Ovary (tissue), 3 donors: ENCODE measurements at regions not wholly inside any gene's neighbourhood (a gene's known extent, or its start where the extent isn't known, plus 50 kb on each side); places are given as distances from the start of the nearest gene placed in this dataset.

Experiments
- EP300 ChIP-seq: sonication (generic); formaldehyde crosslinking; IDR thresholded peaks from one replicate; pipeline ENCODE4 v1.6.1; 2017; ENCODE audit warnings: antibody characterized with exemption
- TF ChIP-seq, protein P1 (sequence below), 3 donors: fragments of 450-650 bp in 2 of 3; fragments of 200-600 bp in 1 of 3; IDR thresholded peaks; one replicate each; pipeline versions ENCODE4 v1.5.1 to v1.8.0; 2016 to 2022; ENCODE audit warnings: antibody characterized with exemption in 3 of 3, mild to moderate bottlenecking in 1 of 3
- donor health status: DM: no; HTN: no; CAD: no.

- TF ChIP-seq EP300 = no peak
- TF ChIP-seq, protein P1, sequence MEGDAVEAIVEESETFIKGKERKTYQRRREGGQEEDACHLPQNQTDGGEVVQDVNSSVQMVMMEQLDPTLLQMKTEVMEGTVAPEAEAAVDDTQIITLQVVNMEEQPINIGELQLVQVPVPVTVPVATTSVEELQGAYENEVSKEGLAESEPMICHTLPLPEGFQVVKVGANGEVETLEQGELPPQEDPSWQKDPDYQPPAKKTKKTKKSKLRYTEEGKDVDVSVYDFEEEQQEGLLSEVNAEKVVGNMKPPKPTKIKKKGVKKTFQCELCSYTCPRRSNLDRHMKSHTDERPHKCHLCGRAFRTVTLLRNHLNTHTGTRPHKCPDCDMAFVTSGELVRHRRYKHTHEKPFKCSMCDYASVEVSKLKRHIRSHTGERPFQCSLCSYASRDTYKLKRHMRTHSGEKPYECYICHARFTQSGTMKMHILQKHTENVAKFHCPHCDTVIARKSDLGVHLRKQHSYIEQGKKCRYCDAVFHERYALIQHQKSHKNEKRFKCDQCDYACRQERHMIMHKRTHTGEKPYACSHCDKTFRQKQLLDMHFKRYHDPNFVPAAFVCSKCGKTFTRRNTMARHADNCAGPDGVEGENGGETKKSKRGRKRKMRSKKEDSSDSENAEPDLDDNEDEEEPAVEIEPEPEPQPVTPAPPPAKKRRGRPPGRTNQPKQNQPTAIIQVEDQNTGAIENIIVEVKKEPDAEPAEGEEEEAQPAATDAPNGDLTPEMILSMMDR (IDR thresholded peaks at IDR 0.05) = no peak
Measured at GRCh38 chrX:46256875-46257274, 288.3 kb downstream of the ZNF674 start.
